HepG2 (cell line): ENCODE measurements at regions not wholly inside any gene's neighbourhood (a gene's known extent, or its start where the extent isn't known, plus 50 kb on each side); places are given as distances from the start of the nearest gene placed in this dataset.

Experiments used
- ATAC-seq: fragments of 200-7000 bp; cut with Tn5 transposase; 3 replicates; pipeline ENCODE4 v1.9.1; 2020; ENCODE audit warnings: mild to moderate bottlenecking, moderate library complexity
- BruUV-seq: library from RNA; stranded (reverse); fragments of 400-500 nt; replicated peaks from 2 replicates; lab custom pipeline; 2021; lab: Mats Ljungman, UMichigan
- CTCF ChIA-PET: fragments of 300-600 bp; formaldehyde crosslinking; extraction: SDS; loops from one replicate; lab custom pipeline; 2021; ENCODE audit warnings: low total read pairs, inconsistent platforms, low intra/inter-chr PET ratio; lab: Yijun Ruan, JAX
- POLR2A ChIA-PET: fragments of 350-600 bp; sonication (Branson Sonifier 250); formaldehyde crosslinking; loops from one replicate; lab custom pipeline; 2020; ENCODE audit warnings: antibody characterized with exemption, inconsistent platforms; lab: Yijun Ruan, JAX
- DNase-seq: peaks from one replicate; pipeline ENCODE4 v3.0.0-alpha.2; 2015; ENCODE audit warnings: low spot score
- FAIRE-seq: peaks from 3 replicates; lab custom pipeline; 2011; peaks lifted over from hg19 to GRCh38; lab: Jason Lieb, UNC
- H2AFZ ChIP-seq: one replicate; pipeline ENCODE4 v1.6.1; 2011; ENCODE audit warnings: low read length, inconsistent platforms
- H3K27ac ChIP-seq: fragments of 300-600 bp; 3 replicates; pipeline ENCODE4 v1.8.0; 2011; ENCODE audit warnings: mixed run types, mild to moderate bottlenecking, mixed read lengths, low read length, inconsistent platforms; ENCODE audit not compliant: insufficient read depth; ENCODE audit errors: extremely low read length
- H3K27me3 ChIP-seq, 2 experiments: fragments of 200-600 bp in 1 of 2; 2 replicates in 1 of 2; 3 replicates in 1 of 2; pipeline versions ENCODE4 v1.6.0 to v1.8.0; 2011; ENCODE audit warnings: low read length in 2 of 2, mild to moderate bottlenecking in 2 of 2, moderate library complexity in 2 of 2, inconsistent platforms in 1 of 2; ENCODE audit not compliant: insufficient read depth in 2 of 2, control insufficient read depth in 1 of 2
- H3K36me3 ChIP-seq, 2 experiments: fragments of 200-600 bp in 1 of 2; replicated peaks in 1 of 2; 2 replicates in 1 of 2; 3 replicates in 1 of 2; pipeline versions ENCODE4 v1.5.1 to v1.8.0; 2011; ENCODE audit warnings: low read length in 2 of 2, inconsistent platforms in 1 of 2; ENCODE audit not compliant: insufficient read depth in 2 of 2, control insufficient read depth in 1 of 2
- H3K4me1 ChIP-seq: 2 replicates; pipeline ENCODE4 v1.5.1; 2012; ENCODE audit warnings: low read length, inconsistent platforms; ENCODE audit not compliant: insufficient read depth
- H3K4me2 ChIP-seq: 2 replicates; pipeline ENCODE4 v1.6.0; 2011; ENCODE audit warnings: low read depth, low read length, inconsistent platforms
- H3K4me3 ChIP-seq, 3 experiments: fragments of 200-600 bp in 1 of 3; sonication (generic), shearing (Covaris generic) in 1 of 3; replicated peaks in 1 of 3; 2 replicates each; pipeline ENCODE4 v1.5.1; 2011 to 2016; ENCODE audit warnings: low read length in 3 of 3, inconsistent platforms in 2 of 3, low read depth in 2 of 3, mild to moderate bottlenecking in 2 of 3, control low read depth in 1 of 3, mixed read lengths in 1 of 3; ENCODE audit not compliant: insufficient read depth in 1 of 3
- H3K79me2 ChIP-seq: one replicate; pipeline ENCODE4 v1.6.1; 2011; ENCODE audit warnings: low read length, inconsistent platforms; ENCODE audit not compliant: insufficient read depth
- H3K9ac ChIP-seq: 2 replicates; pipeline ENCODE4 v1.6.0; 2011; ENCODE audit warnings: mild to moderate bottlenecking, low read depth, low read length, inconsistent platforms; ENCODE audit not compliant: insufficient read depth
- H3K9me3 ChIP-seq: 2 replicates; pipeline ENCODE4 v1.5.1; 2012; ENCODE audit warnings: mild to moderate bottlenecking, low read length
- H4K20me1 ChIP-seq: 2 replicates; pipeline ENCODE4 v1.6.0; 2011; ENCODE audit warnings: inconsistent platforms, mild to moderate bottlenecking, low read length, moderate library complexity; ENCODE audit not compliant: insufficient read depth
- HDAC1 ChIP-seq: sonication (generic); formaldehyde crosslinking; IDR thresholded peaks from 2 replicates; pipeline ENCODE4 v1.5.1; 2020; ENCODE audit warnings: mild to moderate bottlenecking, missing genetic modification reagents
- KMT2A ChIP-seq: sonication (generic); formaldehyde crosslinking; IDR thresholded peaks from 2 replicates; pipeline ENCODE4 v1.4.0; 2020; ENCODE audit warnings: missing genetic modification reagents
- MZF1 ChIP-seq: sonication (generic); formaldehyde crosslinking; IDR thresholded peaks from 2 replicates; pipeline ENCODE4 v1.8.1; 2023; ENCODE audit warnings: mild to moderate bottlenecking, missing genetic modification reagents, borderline replicate concordance
- NCOR1 ChIP-seq: fragments of 200-600 bp; sonication (generic); IDR thresholded peaks from 2 replicates; pipeline ENCODE4 v1.7.0; 2017; ENCODE audit warnings: antibody characterized with exemption, low read length, borderline replicate concordance
- SATB2 ChIP-seq: sonication (generic); formaldehyde crosslinking; IDR thresholded peaks from 2 replicates; pipeline ENCODE4 v1.5.0; 2020; ENCODE audit warnings: missing genetic modification reagents
- SNRNP70 ChIP-seq: fragments of 200-400 bp; formaldehyde crosslinking; IDR thresholded peaks from 2 replicates; pipeline ENCODE4 v1.6.1; 2017; ENCODE audit warnings: mild to moderate bottlenecking, low read depth, low read length, moderate library complexity
- ZFYVE20 ChIP-seq: sonication (generic); formaldehyde crosslinking; IDR thresholded peaks from 2 replicates; pipeline ENCODE4 v1.8.0; 2023; ENCODE audit warnings: low read depth, mild to moderate bottlenecking, moderate library complexity, missing genetic modification reagents, borderline replicate concordance
- ZNF552 ChIP-seq: sonication (generic); formaldehyde crosslinking; IDR thresholded peaks from 2 replicates; pipeline ENCODE4 v1.9.0; 2022; ENCODE audit warnings: missing genetic modification reagents, mild to moderate bottlenecking, borderline replicate concordance
- ZSCAN31 ChIP-seq: sonication (generic); formaldehyde crosslinking; IDR thresholded peaks from 2 replicates; pipeline ENCODE4 v1.5.0; 2020; ENCODE audit warnings: low read depth, mild to moderate bottlenecking, missing genetic modification reagents
- WGBS: methylation state at CpG from one replicate; pipeline ENCODE4 v1.1.6; 2017; ENCODE audit warnings: low lambda C conversion rate; 5-methylcytosine and 5-hydroxymethylcytosine counted together
- in situ Hi-C: cut with HindIII; loops from 2 replicates; pipeline ENCODE4 v1.10.0; 2017; ENCODE audit warnings: low pct_unique_long_range_greater_than_20kb; ENCODE audit not compliant: extremely low pct_ligation_motif_present
- intact Hi-C: fragments of 100-400 bp; cut with micrococcal nuclease; formaldehyde crosslinking; loops from one replicate; pipeline ENCODE4 v1.10.0; 2022; ENCODE audit not compliant: unreplicated experiment
- TF ChIP-seq, protein P1 (sequence below): sonication (generic); formaldehyde crosslinking; IDR thresholded peaks from 2 replicates; pipeline ENCODE4 v1.8.0; 2022; ENCODE audit warnings: missing genetic modification reagents, mild to moderate bottlenecking, inconsistent platforms, borderline replicate concordance

DNA sequence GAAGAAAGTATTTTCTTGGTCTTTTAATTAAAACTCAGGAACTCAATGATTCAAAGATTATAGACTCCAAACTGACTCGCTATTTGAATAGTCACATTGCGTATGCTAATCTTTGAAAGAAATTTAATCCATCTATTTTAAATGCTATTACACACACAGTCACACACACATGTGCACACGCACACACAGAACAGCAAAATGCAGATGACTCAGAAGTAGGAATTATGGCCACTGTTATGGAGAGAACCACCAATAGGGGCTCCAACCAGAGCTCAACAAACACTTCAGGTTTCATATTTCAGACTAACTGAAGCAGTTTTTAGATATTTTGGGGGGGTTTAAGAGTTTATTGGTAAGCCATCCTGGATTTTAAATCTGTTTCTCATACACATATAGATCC is 1917.9 kb downstream of the EFNA5 start:
- no peak overlapping the region for H3K4me2 ChIP-seq
- H3K9ac ChIP-seq, result no peak overlapping the region
- H3K27me3 ChIP-seq, result no peaks in the 10 kb centered on the region
- no peak overlapping the region for H3K4me3 ChIP-seq
- H3K79me2 ChIP-seq, result no peaks in the 10 kb centered on the region
- no peak for FAIRE-seq
- ChIA-PET POLR2A (no interaction called here), CTCF (no interaction called here)
- no peak overlapping the region for H3K27ac ChIP-seq
- H3K36me3 ChIP-seq, result no peaks in the 10 kb centered on the region
- TF ChIP-seq SATB2 (no peak), ZFYVE20 (CRISPR knock-in tag) (no peak), ZSCAN31 (CRISPR knock-in tag) (no peak), MZF1 (no peak), ZNF552 (CRISPR knock-in tag) (no peak), NCOR1 (no peak), SNRNP70 (no peak), KMT2A (CRISPR knock-in tag) (no peak), HDAC1 (CRISPR knock-in tag) (no peak)
- TF ChIP-seq, protein P1, sequence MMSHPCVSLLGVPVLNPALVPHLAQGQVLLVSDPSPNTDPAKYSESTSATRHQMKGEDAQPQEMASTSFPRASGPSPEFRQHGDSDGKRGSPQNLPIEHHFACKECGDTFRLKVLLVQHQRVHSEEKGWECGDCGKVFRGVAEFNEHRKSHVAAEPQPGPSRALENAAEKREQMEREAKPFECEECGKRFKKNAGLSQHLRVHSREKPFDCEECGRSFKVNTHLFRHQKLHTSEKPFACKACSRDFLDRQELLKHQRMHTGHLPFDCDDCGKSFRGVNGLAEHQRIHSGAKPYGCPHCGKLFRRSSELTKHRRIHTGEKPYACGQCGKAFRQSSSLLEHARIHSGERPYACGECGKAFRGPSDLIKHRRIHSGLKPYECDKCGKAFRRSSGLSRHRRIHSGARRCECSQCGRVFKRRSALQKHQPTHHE (CRISPR knock-in tag), result no peak
- TF ChIP-seq, all 625 proteins: peak for 0
- Histone ChIP-seq H2AFZ (no peak overlapping the region), H4K20me1 (no peaks in the 10 kb centered on the region), H3K9me3 (no peaks in the 10 kb centered on the region), H3K4me1 (no peaks in the 10 kb centered on the region)
- no TSS peak for BruUV-seq
- intact Hi-C loops (no loop called here), in situ Hi-C loops (no loop called here)
- DNase-seq, result no peak
- WGBS, result 30% methylated on average over 3 of the region's 3 CpGs
- ATAC-seq, result no peak
